Endothelial cell of umbilical vein (primary cell): ENCODE measurements at regions not wholly inside any gene's neighbourhood (a gene's known extent, or its start where the extent isn't known, plus 50 kb on each side); places are given as distances from the start of the nearest gene placed in this dataset.

Source experiments
- BruUV-seq: library from RNA; stranded (reverse); fragments of 400-500 nt; replicated peaks from 2 replicates; lab custom pipeline; 2021; lab: Mats Ljungman, UMichigan
- CTCF ChIA-PET: fragments of 300-600, 350-600 bp; sonication (Branson Sonifier 250); formaldehyde crosslinking; loops from one replicate; lab custom pipeline; 2021; ENCODE audit warnings: antibody characterized with exemption, inconsistent platforms; lab: Charles Lee
- POLR2A ChIA-PET: fragments of 300-600, 350-600 bp; sonication (Branson Sonifier 250); formaldehyde crosslinking; loops from one replicate; lab custom pipeline; 2021; ENCODE audit warnings: antibody characterized with exemption, inconsistent platforms; lab: Charles Lee
- DNase-seq: peaks from one replicate; pipeline ENCODE4 v3.0.0-alpha.2; 2011; ENCODE audit warnings: low read depth, low spot score
- FAIRE-seq: peaks from 2 replicates; lab custom pipeline; 2011; peaks lifted over from hg19 to GRCh38; lab: Jason Lieb, UNC
- H2AFZ ChIP-seq: 2 replicates; pipeline ENCODE4 v1.6.0; 2012; ENCODE audit warnings: low read depth, low read length, control low read depth, inconsistent platforms
- H3K27ac ChIP-seq: 2 replicates; pipeline ENCODE4 v1.5.1; 2011; ENCODE audit warnings: low read depth, mild to moderate bottlenecking, control low read depth, low read length, moderate library complexity; ENCODE audit not compliant: insufficient read depth
- H3K27me3 ChIP-seq, 2 experiments: 2 replicates each; pipeline versions ENCODE4 v1.6.0 to v1.6.1; 2011; ENCODE audit warnings: low read length in 2 of 2, mixed read lengths in 1 of 2; ENCODE audit not compliant: control insufficient read depth in 2 of 2, insufficient read depth in 2 of 2
- H3K36me3 ChIP-seq, 2 experiments: 2 replicates in 1 of 2; 3 replicates in 1 of 2; pipeline ENCODE4 v1.5.1; 2011; ENCODE audit warnings: low read length in 2 of 2, mild to moderate bottlenecking in 1 of 2, moderate library complexity in 1 of 2; ENCODE audit not compliant: control insufficient read depth in 2 of 2, insufficient read depth in 2 of 2; ENCODE audit errors: extremely low read depth in 1 of 2
- H3K4me1 ChIP-seq: 3 replicates; pipeline ENCODE4 v1.5.1; 2011; ENCODE audit warnings: mild to moderate bottlenecking, low read length; ENCODE audit not compliant: control insufficient read depth, insufficient read depth; ENCODE audit errors: extremely low read depth
- H3K4me2 ChIP-seq: 2 replicates; pipeline ENCODE4 v1.6.1; 2011; ENCODE audit warnings: low read length, control low read depth, mixed read lengths; ENCODE audit not compliant: insufficient read depth
- H3K4me3 ChIP-seq, 3 experiments: fragments of 200-600 bp in 1 of 3; sonication (generic), shearing (Covaris generic) in 1 of 3; replicated peaks in 1 of 3; 2 replicates each; pipeline ENCODE4 v1.5.1; 2011 to 2016; ENCODE audit warnings: control low read depth in 3 of 3, low read length in 3 of 3, mild to moderate bottlenecking in 2 of 3, inconsistent platforms in 1 of 3, low read depth in 1 of 3, moderate library complexity in 1 of 3; ENCODE audit not compliant: insufficient read depth in 1 of 3
- H3K79me2 ChIP-seq: 2 replicates; pipeline ENCODE4 v1.6.0; 2012; ENCODE audit warnings: low read length, inconsistent platforms; ENCODE audit not compliant: control insufficient read depth, insufficient read depth
- H3K9ac ChIP-seq: replicated peaks from 2 replicates; pipeline ENCODE3; 2011; ENCODE audit warnings: low read length, control low read depth; ENCODE audit not compliant: insufficient read depth; ENCODE audit errors: extremely low read depth
- H3K9me1 ChIP-seq: replicated peaks from 3 replicates; pipeline ENCODE4 v1.6.0; 2011; ENCODE audit warnings: mild to moderate bottlenecking, low read length; ENCODE audit not compliant: control insufficient read depth, insufficient read depth; ENCODE audit errors: extremely low read depth
- H3K9me3 ChIP-seq: replicated peaks from 2 replicates; pipeline ENCODE4 v1.5.1; 2012; ENCODE audit warnings: low read length, inconsistent platforms; ENCODE audit not compliant: control insufficient read depth, insufficient read depth
- H4K20me1 ChIP-seq: replicated peaks from 2 replicates; pipeline ENCODE3; 2011; ENCODE audit warnings: mild to moderate bottlenecking, low read length; ENCODE audit not compliant: control insufficient read depth, insufficient read depth; ENCODE audit errors: extremely low read depth
- EZH2 ChIP-seq: IDR thresholded peaks from 2 replicates; pipeline ENCODE4 v1.6.1; 2012; ENCODE audit warnings: borderline replicate concordance, low read depth, mild to moderate bottlenecking, moderate library complexity, low read length, inconsistent platforms; ENCODE audit not compliant: severe bottlenecking
- FOS ChIP-seq: IDR thresholded peaks from 2 replicates; pipeline ENCODE4 v1.6.1; 2011; ENCODE audit warnings: mild to moderate bottlenecking, low read length, moderate library complexity, borderline replicate concordance; ENCODE audit not compliant: insufficient read depth
- GATA2 ChIP-seq: IDR thresholded peaks from 2 replicates; pipeline ENCODE4 v1.7.0; 2011; ENCODE audit warnings: low read depth, mild to moderate bottlenecking, moderate library complexity, mixed read lengths, low read length; ENCODE audit not compliant: insufficient read length, insufficient read depth
- JUN ChIP-seq: IDR thresholded peaks from 2 replicates; pipeline ENCODE4 v1.6.1; 2011; ENCODE audit warnings: borderline replicate concordance, low read depth; ENCODE audit not compliant: insufficient read length, insufficient read depth
- MYC ChIP-seq: IDR thresholded peaks from one replicate; pipeline ENCODE4 v1.6.1; 2011; ENCODE audit warnings: mild to moderate bottlenecking, low read depth, low read length
- POLR2A ChIP-seq: IDR thresholded peaks from 2 replicates; pipeline ENCODE4 v1.6.1; 2012; ENCODE audit warnings: low read depth, mild to moderate bottlenecking, control low read depth, low read length
- POLR2AphosphoS5 ChIP-seq: IDR thresholded peaks from 2 replicates; pipeline ENCODE4 v1.6.1; 2012; ENCODE audit warnings: low read depth, mild to moderate bottlenecking, control low read depth, low read length, moderate library complexity; ENCODE audit not compliant: insufficient read depth
- dilution Hi-C: fragments of 300-500 bp; cut with MboI; formaldehyde crosslinking; loops from one replicate; pipeline ENCODE4 v1.15.0; 2019; ENCODE audit warnings: low sequenced_read_pairs; ENCODE audit not compliant: extremely low pct_ligation_motif_present
- intact Hi-C: fragments of 100-400 bp; cut with micrococcal nuclease; formaldehyde crosslinking; loops from one replicate; pipeline ENCODE4 v1.10.0; 2022
- TF ChIP-seq, protein P1 (sequence below), 2 donors: IDR thresholded peaks; 1 replicate in 1 of 2; 2 replicates in 1 of 2; pipeline ENCODE4 v1.5.1; 2011; ENCODE audit warnings: low read length in 2 of 2, mild to moderate bottlenecking in 2 of 2, moderate library complexity in 2 of 2, control low read depth in 1 of 2, inconsistent platforms in 1 of 2, low read depth in 1 of 2; ENCODE audit not compliant: insufficient read depth in 1 of 2; ENCODE audit errors: extremely low read depth in 1 of 2
- TF ChIP-seq, protein P2 (sequence below): IDR thresholded peaks from 2 replicates; pipeline ENCODE4 v1.6.1; 2011; ENCODE audit not compliant: insufficient read depth, insufficient read length

DNA sequence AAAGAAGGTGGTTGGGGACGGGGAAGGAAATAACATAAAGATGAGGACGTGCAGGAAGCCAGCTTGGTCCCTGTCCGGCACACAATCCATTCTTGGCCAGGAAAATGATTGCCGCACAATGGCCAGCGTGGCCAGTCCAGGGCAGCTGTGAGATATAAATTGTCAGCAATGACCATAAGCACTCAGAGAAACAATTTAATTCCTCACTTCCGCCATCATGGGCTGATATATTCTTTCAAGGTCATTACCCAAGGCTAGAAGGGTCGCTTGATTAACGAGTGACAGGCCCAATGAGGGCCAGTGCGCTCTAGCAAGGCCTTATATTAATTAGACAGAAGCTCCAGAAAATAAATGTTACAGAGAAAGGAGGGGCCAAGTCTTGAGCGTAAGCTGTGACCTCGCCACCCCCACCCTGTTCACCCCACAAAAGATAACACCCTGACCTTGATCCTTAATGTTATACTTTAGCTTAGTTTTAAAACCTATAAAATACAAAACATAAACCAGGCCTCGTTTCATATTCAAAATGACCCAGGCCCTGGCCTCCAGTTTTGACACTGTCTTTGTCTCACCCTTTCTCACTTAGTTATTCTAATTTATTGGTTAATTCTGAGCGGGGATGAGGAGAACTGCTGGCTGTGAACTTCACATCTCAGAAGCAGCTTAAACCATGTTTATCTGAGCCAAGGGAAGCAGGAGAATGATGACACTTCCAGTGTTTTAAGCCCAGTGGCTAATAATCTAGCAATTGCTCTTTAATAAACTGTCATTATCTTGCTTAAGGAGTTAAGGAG, 478.3 kb upstream of the ZFHX3 start:
- ChIA-PET POLR2A (no interaction called here), CTCF (no interaction called here)
- H4K20me1 ChIP-seq: no peaks in the 10 kb centered on the region
- no peak overlapping the region for H3K4me2 ChIP-seq
- FAIRE-seq (no peak), DNase-seq (no peak)
- no peaks in the 10 kb centered on the region for H3K9me3 ChIP-seq
- H3K79me2 ChIP-seq: no peaks in the 10 kb centered on the region
- no peaks in the 10 kb centered on the region for H3K27me3 ChIP-seq
- dilution Hi-C loops (no loop called here), intact Hi-C loops (no loop called here)
- no peak overlapping the region for H2AFZ ChIP-seq
- H3K9ac ChIP-seq: no peak overlapping the region
- BruUV-seq: no TSS peak
- no peak for TF ChIP-seq POLR2AphosphoS5
- TF ChIP-seq POLR2A: no peak
- TF ChIP-seq, protein P1, sequence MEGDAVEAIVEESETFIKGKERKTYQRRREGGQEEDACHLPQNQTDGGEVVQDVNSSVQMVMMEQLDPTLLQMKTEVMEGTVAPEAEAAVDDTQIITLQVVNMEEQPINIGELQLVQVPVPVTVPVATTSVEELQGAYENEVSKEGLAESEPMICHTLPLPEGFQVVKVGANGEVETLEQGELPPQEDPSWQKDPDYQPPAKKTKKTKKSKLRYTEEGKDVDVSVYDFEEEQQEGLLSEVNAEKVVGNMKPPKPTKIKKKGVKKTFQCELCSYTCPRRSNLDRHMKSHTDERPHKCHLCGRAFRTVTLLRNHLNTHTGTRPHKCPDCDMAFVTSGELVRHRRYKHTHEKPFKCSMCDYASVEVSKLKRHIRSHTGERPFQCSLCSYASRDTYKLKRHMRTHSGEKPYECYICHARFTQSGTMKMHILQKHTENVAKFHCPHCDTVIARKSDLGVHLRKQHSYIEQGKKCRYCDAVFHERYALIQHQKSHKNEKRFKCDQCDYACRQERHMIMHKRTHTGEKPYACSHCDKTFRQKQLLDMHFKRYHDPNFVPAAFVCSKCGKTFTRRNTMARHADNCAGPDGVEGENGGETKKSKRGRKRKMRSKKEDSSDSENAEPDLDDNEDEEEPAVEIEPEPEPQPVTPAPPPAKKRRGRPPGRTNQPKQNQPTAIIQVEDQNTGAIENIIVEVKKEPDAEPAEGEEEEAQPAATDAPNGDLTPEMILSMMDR (IDR thresholded peaks at IDR 0.05; ENCODE audit: extremely low read depth in 1 of 2, insufficient read depth in 1 of 2, low read depth in 1 of 2, low read length in 2 of 2): no peak
- no peak for TF ChIP-seq FOS
- TF ChIP-seq, protein P2, sequence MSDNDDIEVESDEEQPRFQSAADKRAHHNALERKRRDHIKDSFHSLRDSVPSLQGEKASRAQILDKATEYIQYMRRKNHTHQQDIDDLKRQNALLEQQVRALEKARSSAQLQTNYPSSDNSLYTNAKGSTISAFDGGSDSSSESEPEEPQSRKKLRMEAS: no peak
- no peak for TF ChIP-seq JUN
- no peak for TF ChIP-seq EZH2
- no peak for TF ChIP-seq MYC
- no peak for TF ChIP-seq GATA2
- no peaks in the 10 kb centered on the region for H3K9me1 ChIP-seq
- no peak overlapping the region for H3K4me3 ChIP-seq
- H3K36me3 ChIP-seq: no peaks in the 10 kb centered on the region
- no peaks in the 10 kb centered on the region for H3K4me1 ChIP-seq
- H3K27ac ChIP-seq: no peak overlapping the region
